ENCODE measurements at regions not wholly inside any gene's neighbourhood (a gene's known extent, or its start where the extent isn't known, plus 50 kb on each side); places are given as distances from the start of the nearest gene placed in this dataset.

DNA sequence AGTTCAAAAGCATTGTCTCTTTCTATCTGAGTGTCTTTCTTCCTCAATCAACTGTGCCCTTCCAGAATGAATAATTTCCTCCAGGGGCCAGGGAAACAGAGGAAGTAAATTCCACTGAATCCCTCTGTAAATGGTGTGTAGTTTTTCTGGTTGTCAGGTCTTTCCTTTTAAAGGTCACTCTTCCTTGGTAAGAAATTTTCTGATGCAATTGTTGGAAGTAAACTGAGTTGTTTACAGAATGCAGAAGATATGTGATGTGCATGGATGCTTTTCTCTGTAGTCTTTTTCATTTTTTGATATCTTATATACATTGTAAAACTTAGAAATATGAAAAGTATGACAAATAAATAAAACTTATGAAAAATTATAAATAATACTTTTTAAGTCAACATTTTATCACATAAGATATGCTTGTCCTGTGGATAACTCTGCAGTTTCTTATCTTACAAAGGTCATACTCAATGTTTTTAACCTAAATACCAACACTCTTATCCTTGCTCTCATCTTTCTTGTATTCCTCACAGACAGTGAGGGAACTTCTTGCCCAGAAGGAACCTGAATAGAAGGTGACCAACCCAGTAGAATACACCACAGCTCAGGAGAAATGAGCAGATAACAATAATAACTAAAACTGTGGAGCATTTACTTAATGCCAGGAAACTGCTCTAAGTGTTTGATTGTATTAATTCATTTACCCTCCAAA, 234.5 kb downstream of the METTL4 start:
- no peak for DNase-seq

- DNase-seq: no peak
Observed at GRCh38 chr18:2337552-2338141, 233.7 kb downstream of the METTL4 start.

GRCh38 chr18:2338601-2339000, 232.7 kb downstream of the METTL4 start:
- no peak for DNase-seq

GRCh38 chr18:2340335-2340734, 231.0 kb downstream of the METTL4 start:
- no peak for DNase-seq

- DNase-seq: no peak
Observed at GRCh38 chr18:2348003-2348402, 223.3 kb downstream of the METTL4 start.

- DNase-seq: no peak
Observed at GRCh38 chr18:2351126-2351850, 220.0 kb downstream of the METTL4 start.

DNA sequence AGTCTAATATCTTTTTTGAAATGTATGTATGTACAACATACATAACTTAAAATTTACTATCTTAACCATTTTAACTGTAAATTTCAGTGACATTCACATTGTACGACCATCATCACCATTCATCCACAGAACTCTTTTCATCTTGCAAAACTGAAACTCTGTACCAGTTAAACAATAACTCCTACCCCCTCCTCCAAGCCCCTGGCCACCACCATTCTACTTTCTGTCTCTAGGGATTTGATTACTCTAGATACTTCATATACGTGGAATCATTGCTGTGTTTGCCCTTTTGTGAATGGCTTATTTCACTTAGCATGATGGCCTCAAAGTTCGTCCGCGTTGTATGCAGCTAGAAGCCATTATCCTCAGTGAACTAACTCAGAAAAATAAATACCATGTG, 217.0 kb downstream of the METTL4 start:
- DNase-seq: no peak

GRCh38 chr18:2356906-2357305, 214.4 kb downstream of the METTL4 start:
- no peak for DNase-seq

DNA sequence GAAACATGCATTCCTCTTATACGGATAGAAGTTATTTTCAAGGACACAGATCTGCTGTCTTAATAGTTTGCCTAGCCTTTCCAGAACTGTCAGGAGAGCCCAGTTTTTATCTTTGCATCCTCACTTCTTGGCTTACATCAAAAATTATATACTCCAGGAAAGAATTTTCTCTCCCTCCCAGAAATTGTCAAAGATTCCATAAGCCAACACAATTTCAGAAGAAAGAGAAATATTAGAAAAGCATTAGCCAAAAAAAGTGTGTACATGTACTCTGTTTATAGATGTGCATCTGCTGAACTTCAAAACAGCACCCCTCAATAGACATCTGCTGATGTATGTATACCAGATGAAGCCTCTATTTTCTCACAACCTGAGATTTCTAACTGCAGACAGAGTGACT, 210.4 kb downstream of the METTL4 start:
- no peak for DNase-seq

GRCh38 chr18:2368102-2368501, 203.2 kb downstream of the METTL4 start:
- DNase-seq: no peak

GRCh38 chr18:2376707-2377106, 194.6 kb downstream of the METTL4 start:
- DNase-seq: no peak

GRCh38 chr18:2380101-2380500, 191.2 kb downstream of the METTL4 start:
- DNase-seq: no peak

DNA sequence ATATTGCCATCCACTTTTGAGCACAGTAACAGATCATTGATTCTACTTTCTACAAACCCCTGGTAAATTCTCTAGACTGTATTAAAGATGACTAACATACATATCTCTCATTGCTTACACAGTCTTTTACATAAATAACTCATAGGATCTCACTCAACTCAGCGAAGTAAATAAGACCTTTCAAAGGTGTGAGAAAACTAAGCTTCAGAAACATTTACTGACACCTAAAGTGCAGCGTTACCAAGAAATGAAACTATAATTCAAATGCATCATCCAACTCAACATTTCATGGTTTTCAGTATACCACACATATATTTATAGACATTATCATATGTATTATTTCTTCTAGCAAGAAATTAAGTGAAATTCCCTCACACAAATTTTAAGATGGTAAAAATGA, 189.8 kb downstream of the METTL4 start:
- DNase-seq: no peak

GRCh38 chr18:2387588-2387987, 183.7 kb downstream of the METTL4 start:
- no peak for DNase-seq

- no peak for DNase-seq
Observed at GRCh38 chr18:2390158-2390557, 181.1 kb downstream of the METTL4 start.

DNA sequence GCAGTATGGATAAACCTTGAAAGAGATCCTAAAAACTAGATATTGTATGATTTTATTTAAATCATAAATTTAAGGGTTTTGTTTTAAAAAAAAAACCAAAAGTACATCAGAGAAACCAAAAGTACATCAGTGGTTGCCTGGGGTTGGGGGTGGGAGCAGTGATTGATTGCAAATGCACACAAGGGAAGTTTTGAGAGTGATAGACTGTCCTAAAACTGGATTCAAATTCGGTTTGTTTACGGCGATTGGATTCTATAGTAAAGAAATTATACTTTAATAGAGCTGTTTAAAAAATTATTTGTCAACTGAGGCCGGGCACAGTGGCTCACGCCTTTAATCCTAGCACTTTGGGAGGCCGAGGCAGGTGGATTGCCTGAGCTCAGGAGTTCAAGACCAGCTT, 179.8 kb downstream of the METTL4 start:
- no peak for DNase-seq

- no peak for DNase-seq
Observed at GRCh38 chr18:2392446-2392845, 178.9 kb downstream of the METTL4 start.

DNA sequence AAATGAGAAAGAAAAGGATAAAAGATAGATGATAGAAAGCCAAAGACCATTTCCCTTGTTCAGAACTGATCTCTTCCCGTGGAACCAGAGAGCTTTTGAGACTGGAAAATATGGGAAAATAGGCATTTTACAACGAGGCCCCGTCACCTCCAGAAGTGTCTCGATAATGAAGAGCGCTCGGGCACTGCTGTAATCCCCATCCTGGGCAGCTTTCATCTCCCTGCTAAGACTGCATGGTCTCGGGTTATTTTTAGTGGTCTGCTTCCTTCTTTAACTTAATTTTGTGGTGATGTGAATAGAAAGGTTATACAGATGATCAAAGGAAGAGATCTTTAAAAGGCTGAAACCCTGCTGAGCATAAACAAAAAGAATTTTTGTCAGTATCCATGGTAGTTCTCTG, 176.6 kb downstream of the METTL4 start:
- DNase-seq: no peak

DNA sequence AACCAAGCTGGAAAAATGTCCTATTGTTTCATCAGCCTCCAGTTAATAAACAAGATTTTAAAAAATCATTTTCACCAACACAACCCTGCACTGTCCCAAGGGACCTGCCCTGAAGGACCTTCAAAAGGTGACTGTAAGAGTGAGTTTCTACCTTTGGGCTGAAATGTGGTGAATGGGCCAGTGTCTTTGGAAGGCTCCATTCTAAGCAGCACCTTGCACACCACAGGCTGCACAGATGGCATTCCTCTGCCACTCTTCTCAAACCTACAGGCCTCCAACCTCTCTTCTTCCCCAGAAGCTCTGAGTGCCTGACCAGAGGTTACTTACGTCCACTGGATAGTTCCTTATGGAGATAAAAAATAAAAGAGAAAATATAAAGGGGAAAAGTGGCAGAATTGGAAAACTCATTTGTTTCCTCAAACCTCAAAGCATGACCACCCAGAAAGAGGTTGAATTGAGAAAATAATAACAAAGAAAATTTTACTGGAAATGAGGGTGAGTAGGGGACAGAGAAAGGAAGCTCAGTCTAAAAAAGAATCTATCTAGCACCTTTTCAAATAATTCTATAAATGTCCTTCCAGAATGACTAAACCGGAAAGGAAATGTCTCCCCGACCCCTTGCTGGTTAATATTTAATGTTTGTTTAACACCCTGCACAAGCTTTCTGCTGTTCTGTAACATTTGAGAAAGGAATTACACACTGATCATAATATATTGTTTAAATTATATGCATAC, 175.7 kb downstream of the METTL4 start:
- no peak for DNase-seq

GRCh38 chr18:2396162-2396505, 175.2 kb downstream of the METTL4 start:
- no peak for DNase-seq

DNA sequence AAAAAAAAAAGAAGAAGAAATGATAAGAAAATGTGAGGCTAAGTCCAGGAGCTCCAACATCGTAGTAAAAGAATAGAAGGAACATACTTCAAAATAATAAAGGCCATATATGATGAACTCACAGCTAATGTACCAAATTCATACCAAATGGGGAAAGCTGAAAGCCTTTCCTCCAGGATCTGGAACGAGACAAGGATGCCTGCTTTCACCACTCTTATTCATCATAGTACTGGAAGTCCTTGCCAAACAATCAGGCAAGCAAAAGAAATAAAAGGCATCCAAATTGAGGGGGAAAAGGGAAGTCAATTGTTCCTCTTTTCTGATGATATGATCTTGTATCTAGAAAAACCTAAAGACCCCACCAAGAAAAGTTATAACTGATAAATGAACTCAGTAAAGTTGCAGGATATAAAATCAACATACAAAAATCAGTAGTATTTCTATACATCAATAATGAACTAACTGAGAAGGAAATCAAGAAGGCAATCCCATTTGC, 170.6 kb downstream of the METTL4 start:
- peak; percentile 76 for DNase-seq

DNA sequence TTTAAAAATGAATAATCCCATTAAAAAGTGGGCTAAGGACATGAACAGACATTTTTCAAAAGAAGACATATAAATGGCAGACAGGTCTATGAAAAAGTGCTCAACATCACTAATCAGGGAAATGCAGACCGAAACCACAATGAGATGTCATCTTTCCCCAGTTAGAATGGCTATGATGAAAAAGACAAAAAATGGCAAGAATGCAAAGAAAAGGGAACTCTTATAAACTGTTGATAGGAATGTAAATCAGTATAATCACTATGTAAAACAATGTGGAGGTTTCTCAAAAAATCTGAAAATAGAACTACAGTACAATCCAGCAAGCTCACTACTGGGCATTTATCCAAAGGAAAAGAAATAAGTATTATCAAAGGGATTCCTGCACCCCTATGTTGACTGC, 169.2 kb downstream of the METTL4 start:
- DNase-seq: peak; percentile 97

DNA sequence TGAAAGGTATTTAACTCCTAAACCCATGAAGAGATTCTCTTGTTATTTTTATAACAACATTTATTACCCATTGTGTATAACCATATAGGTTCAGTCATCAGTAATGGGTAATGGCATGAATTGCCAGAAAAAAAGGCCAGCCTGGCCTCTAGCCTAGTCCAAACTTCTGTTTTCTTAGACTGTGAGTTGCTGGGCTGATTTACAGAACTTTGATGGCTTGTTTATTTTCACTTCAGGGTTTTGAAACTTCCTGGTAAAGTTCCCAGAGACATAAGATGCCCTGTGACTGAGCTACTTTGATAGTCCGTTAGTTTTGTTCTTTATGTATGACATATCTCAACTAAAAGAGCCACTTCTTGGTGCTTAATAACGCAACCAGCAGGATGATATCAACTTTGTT, 164.8 kb downstream of the METTL4 start:
- peak; percentile 34 for DNase-seq

GRCh38 chr18:2407961-2408360, 163.3 kb downstream of the METTL4 start:
- DNase-seq: no peak
